NCI-H446 treated with DMSO at 0.1 percent for 48 hours (cell line): ENCODE measurements at regions not wholly inside any gene's neighbourhood (a gene's known extent, or its start where the extent isn't known, plus 50 kb on each side); places are given as distances from the start of the nearest gene placed in this dataset.
"Not testable (repeated sequence)": the region's sequence is repeated elsewhere in the genome, so short reads cannot be mapped to it uniquely, and the experiment has no call there.

Source experiments
- DNase-seq: peaks from one replicate; lab custom pipeline; 2025; lab: John Stamatoyannopoulos, UW

GRCh38 chr12:9411616-9412268 lies 196.0 kb downstream of the KLRB1 start:
- not testable (repeated sequence) for DNase-seq

- not testable (repeated sequence) for DNase-seq
Measured at GRCh38 chr12:9407425-9407748, 199.2 kb upstream of the PZP start.

GRCh38 chr12:9406564-9407424 lies 198.6 kb upstream of the PZP start:
- DNase-seq = no peak

DNA sequence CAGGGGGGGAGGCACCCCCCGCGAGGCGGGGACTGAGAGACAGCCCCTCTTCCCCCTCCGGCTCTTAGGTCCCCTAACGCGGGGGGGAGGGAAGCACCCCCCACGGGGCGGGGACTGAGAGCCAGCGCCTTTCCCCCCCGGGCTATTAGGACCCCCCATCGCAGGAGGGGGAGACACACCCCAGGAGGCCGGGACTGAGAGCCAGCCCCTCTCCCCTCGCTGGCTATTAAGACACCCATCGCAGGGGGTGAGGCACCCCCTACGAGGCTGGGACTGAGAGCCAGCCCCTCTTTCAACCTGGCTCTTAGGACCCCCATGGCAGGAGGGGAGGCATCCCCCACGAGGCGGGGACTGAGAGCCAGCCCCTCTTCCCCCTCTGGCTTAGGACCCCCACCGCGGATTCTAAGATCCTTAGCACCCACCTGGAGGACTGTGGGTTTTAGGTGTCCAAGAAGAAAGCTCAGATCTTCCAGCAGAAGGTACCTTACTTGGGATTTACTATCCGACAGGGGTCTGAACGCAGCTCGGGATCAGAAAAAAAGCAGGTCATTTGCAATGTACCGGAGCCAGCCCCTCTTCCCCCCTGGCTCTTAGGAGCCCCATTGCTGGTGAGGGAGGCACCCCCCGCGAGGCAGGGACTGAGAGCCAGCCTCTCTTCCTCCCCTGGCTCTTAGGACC lies 197.8 kb upstream of the PZP start:
- no peak for DNase-seq

DNA sequence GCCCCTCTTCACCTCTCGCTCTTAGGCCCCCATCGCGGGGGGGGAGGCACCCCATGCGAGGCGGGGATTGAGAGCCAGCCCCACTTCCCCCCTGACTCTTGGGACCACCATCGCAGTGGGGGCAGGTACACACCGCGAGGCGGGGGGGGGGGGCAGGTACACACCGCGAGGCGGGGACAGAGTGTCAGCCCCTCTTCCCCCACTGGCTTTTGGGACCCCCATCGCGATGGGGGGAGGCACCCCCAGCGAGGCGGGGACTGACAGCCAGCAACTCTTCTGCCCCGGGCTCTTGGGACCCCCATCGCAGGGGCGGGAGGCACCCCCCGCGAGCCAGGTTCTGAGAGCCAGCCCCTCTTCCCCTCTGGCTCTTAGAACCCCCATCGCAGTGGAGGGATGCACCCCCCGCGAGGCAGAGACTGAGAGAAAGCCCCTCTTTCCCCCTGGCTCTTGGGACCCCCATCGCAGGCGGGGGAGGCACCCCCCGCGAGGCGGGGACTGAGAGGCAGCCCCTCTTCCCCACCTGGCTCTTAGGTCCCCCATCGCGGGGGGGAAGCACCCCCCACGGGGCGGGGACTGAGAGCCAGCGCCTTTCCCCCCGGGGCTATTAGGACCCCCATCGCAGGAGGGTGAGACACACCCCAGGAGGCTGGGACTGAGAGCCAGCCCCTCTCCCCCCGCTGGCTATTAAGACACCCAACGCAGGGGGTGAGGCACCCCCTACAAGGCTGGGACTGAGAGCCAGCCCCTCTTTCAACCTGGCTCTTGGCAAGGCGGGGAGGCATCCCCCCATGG lies 196.5 kb upstream of the PZP start:
- no peak for DNase-seq

GRCh38 chr12:9404031-9404430 lies 195.8 kb upstream of the PZP start:
- no peak for DNase-seq

DNA sequence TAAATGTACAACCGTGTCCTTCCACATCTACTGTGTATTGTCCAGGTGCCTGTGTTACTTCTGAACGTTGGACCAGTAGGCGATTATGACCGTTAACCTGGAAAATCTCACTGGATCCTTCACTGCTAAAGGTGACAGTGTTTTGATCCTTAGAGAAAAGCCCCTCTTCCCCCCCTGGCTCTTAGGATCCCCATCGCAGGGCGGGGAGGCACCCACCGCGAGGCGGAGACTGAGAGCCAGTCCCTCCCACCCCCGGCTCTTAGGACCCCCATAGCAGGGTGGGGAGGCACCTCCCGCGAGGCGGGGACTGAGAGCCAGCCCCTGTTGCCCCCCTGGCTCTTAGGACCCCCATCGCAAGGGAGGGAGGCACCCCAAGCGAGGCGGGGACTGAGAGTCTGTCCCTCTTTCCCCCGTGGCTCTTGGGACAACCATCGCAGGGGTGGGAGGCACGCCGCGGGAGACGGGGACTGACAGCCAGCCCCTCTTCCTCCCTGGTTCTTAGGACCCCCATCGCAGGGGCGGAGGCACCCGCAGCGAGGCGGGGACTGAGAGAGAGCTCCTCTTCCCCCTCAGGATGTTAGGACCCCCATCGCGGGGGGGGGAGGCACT lies 194.3 kb upstream of the PZP start:
- not testable (repeated sequence) for DNase-seq

GRCh38 chr12:9396367-9396766 lies 188.2 kb upstream of the PZP start:
- DNase-seq = not testable (repeated sequence)

DNA sequence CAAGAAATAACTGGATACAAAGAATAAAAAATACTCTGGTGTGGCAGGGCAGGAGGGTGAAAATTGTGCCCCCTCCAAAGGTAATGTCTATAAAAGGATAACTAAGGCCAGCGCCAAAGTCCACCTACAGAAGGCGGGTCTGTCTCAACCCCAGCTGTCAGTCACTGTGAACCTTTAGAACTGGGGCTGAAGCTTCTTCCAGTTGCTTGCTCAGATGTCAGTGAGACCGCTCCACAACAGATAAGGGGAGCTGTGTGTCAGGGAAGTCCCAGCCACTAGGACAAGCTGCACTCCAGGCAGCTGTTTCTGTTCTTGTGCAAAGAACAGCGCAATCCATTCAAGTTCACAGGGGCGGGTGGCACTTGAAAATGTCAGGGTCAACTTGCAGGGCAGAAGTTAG lies 187.0 kb upstream of the PZP start:
- DNase-seq = not testable (repeated sequence)

- no peak for DNase-seq
Measured at GRCh38 chr12:9392842-9393241, 184.6 kb upstream of the PZP start.

DNA sequence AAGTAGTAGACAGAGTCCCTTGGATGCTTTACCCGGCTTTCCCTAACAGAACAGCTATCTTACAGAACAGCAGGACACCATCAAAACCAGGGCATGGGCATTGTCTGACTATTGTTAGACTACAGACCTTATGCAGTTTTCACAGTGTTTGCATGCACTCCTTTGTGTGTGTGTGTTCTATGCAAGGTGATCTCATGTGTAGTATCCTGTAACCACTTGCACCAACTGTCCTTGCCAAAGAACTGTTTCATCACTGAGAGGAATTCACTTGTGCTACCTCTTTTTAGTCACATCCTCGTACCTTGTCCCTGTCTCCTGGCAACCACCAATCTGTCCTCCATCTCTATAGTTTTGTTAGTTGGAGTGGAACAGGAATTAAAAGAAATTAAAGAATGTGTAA lies 183.6 kb upstream of the PZP start:
- no peak for DNase-seq

- DNase-seq = no peak
Measured at GRCh38 chr12:9390761-9391160, 182.6 kb upstream of the PZP start.

GRCh38 chr12:9389796-9390195 lies 181.6 kb upstream of the PZP start:
- no peak for DNase-seq

GRCh38 chr12:9388379-9388778 lies 180.2 kb upstream of the PZP start:
- DNase-seq = no peak

GRCh38 chr12:9387450-9387849 lies 179.3 kb upstream of the PZP start:
- DNase-seq = no peak

DNA sequence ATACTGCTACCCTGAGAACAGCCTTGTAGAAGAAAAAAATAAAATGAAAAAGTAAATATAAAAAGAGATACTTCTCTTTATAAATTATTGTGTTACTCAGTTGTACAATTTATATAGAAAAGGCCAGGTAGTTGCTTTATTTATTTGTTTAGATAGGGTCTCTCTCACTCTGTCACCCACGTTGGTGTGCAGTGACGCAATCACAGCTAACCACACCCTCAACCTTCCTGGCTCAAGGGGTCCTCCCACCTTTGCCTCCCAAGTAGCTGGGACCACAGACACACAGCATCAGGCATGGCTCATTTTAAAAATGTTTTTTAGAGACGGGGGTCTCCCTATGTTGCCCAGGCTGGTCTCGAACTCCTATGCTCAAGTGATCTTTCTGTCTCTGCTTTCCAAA lies 175.4 kb upstream of the PZP start:
- DNase-seq = no peak

- no peak for DNase-seq
Measured at GRCh38 chr12:9381619-9382018, 173.4 kb upstream of the PZP start.

DNA sequence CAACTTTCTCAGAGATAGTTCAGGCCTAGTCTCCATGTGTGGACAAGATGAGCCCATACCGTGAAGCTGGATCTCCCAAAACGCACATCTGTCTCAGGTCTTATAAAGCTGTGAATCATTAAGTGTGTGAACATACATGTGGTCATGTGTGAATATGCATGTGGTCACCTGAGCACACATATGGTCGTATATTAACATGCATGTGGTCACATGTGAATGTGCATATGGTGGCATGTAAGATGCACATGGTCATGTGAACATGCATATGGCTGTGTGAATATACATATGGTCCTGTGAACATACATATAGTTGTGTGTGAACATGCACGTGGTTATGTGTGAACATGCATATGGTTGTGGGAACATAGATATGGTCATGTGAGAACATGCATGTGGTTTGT lies 172.5 kb upstream of the PZP start:
- no peak for DNase-seq

GRCh38 chr12:9379023-9379742 lies 171.0 kb upstream of the PZP start:
- no peak for DNase-seq

GRCh38 chr12:9378430-9378835 lies 170.2 kb upstream of the PZP start:
- DNase-seq = no peak

DNA sequence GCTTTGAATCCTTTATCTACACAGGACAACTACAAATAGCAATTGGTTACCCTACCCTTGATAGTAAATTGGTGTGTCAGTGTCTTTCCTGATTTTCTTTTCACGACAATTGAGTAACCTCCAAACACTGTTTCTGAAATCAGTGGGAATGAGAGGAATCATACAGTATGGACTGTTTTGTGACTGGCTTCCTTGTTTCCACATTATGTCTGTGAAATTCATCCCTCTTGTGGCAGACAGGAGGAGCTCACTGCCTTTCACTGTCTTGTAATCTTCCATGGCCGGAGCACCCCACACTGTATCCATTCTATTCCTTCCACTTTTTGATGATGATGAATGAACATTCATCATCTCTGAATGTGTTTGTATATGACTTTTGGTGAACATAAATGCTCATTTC lies 164.0 kb upstream of the PZP start:
- no peak for DNase-seq
